Panc1 (cell line): ENCODE measurements at regions not wholly inside any gene's neighbourhood (a gene's known extent, or its start where the extent isn't known, plus 50 kb on each side); places are given as distances from the start of the nearest gene placed in this dataset.
A peak's percentile ranks its signal among the peaks of the same experiment; 100 is the strongest.

Source experiments
- ATAC-seq: fragments of 200-7000 bp; cut with Tn5 transposase; 2 replicates; pipeline ENCODE4 v1.9.1; 2020; ENCODE audit warnings: mild to moderate bottlenecking, moderate library complexity
- BruUV-seq: library from RNA; stranded (reverse); fragments of 400-500 nt; replicated peaks from 2 replicates; lab custom pipeline; 2021; lab: Mats Ljungman, UMichigan
- CTCF ChIA-PET: fragments of 300-600 bp; sonication (Branson Sonifier 250); formaldehyde crosslinking; loops from one replicate; lab custom pipeline; 2022; ENCODE audit warnings: antibody characterized with exemption; lab: Charles Lee
- POLR2A ChIA-PET: fragments of 300-600 bp; sonication (Branson Sonifier 250); formaldehyde crosslinking; loops from one replicate; lab custom pipeline; 2022; ENCODE audit warnings: antibody characterized with exemption; lab: Charles Lee
- DNase-seq: peaks from one replicate; pipeline ENCODE4 v3.0.0-alpha.2; 2010; ENCODE audit warnings: low read depth, low spot score
- H3K27ac ChIP-seq: 2 replicates; pipeline ENCODE4 v1.5.1; 2011; ENCODE audit warnings: mild to moderate bottlenecking, low read length, inconsistent platforms
- H3K27me3 ChIP-seq: fragments of 200-500 bp; sonication (Bioruptor generic); 2 replicates; pipeline ENCODE4 v1.6.0; 2014; ENCODE audit warnings: low read length, inconsistent platforms; ENCODE audit not compliant: control insufficient read depth, insufficient read depth
- H3K36me3 ChIP-seq: fragments of 200-500 bp; sonication (Bioruptor generic); 2 replicates; pipeline ENCODE4 v1.5.1; 2014; ENCODE audit warnings: inconsistent platforms, mild to moderate bottlenecking, low read length, moderate library complexity; ENCODE audit not compliant: control insufficient read depth, insufficient read depth
- H3K4me1 ChIP-seq: 2 replicates; pipeline ENCODE4 v1.5.1; 2011; ENCODE audit warnings: inconsistent platforms, mild to moderate bottlenecking, low read length, moderate library complexity; ENCODE audit not compliant: control insufficient read depth, insufficient read depth
- H3K4me3 ChIP-seq, 2 experiments: 2 replicates each; pipeline ENCODE4 v1.5.1; 2011 to 2012; ENCODE audit warnings: low read depth in 2 of 2, low read length in 2 of 2, mild to moderate bottlenecking in 2 of 2, inconsistent platforms in 1 of 2, moderate library complexity in 1 of 2
- H3K9me3 ChIP-seq: fragments of 200-500 bp; sonication (Bioruptor generic); 2 replicates; pipeline ENCODE4 v1.5.1; 2014; ENCODE audit warnings: low read depth, mild to moderate bottlenecking, inconsistent platforms, low read length, moderate library complexity; ENCODE audit not compliant: control insufficient read depth, insufficient read depth
- POLR2AphosphoS5 ChIP-seq: IDR thresholded peaks from 2 replicates; pipeline ENCODE4 v1.6.1; 2012; ENCODE audit warnings: mild to moderate bottlenecking, low read depth, low read length, moderate library complexity
- SIN3A ChIP-seq: IDR thresholded peaks from 2 replicates; pipeline ENCODE4 v1.6.1; 2012; ENCODE audit warnings: low read depth, mild to moderate bottlenecking, low read length, moderate library complexity, borderline replicate concordance; ENCODE audit not compliant: insufficient read depth
- TCF7L2 ChIP-seq: IDR thresholded peaks from 2 replicates; pipeline ENCODE4 v1.6.1; 2011; ENCODE audit warnings: mild to moderate bottlenecking, low read depth, low read length, inconsistent platforms
- in situ Hi-C: cut with HindIII; loops from 2 replicates; pipeline ENCODE4 v1.10.0; 2016; ENCODE audit warnings: low sequenced_read_pairs, low pct_unique_long_range_greater_than_20kb
- intact Hi-C: fragments of 100-400 bp; cut with micrococcal nuclease; formaldehyde crosslinking; loops from one replicate; pipeline ENCODE4 v1.10.0; 2022; ENCODE audit not compliant: unreplicated experiment
- TF ChIP-seq, protein P1 (sequence below): fragments of 450-650 bp; IDR thresholded peaks from 2 replicates; pipeline ENCODE4 v1.5.1; 2017; ENCODE audit warnings: mild to moderate bottlenecking
- TF ChIP-seq, protein P2 (sequence below), 2 experiments: IDR thresholded peaks; 2 replicates each; pipeline ENCODE4 v1.6.1; 2011 to 2012; ENCODE audit warnings: low read depth in 2 of 2, control low read depth in 1 of 2, low read length in 1 of 2, mild to moderate bottlenecking in 1 of 2, moderate library complexity in 1 of 2; ENCODE audit not compliant: insufficient read depth in 1 of 2

GRCh38 chr1:195594322-195594721 lies 1013.9 kb downstream of the KCNT2 start:
- no peaks in the 10 kb centered on the region for H3K36me3 ChIP-seq
- no TSS peak for BruUV-seq
- ATAC-seq (no peak), DNase-seq (no peak)
- CTCF ChIA-PET, result no interaction called here
- H3K4me1 ChIP-seq, result no peaks in the 10 kb centered on the region; the same call in 1 of the 2 replicates
- POLR2A ChIA-PET, result interaction anchor here (0.6 to 0.7 kb wide), 2 partner anchors 754 to 1015 kb away, joined by 4 to 6 read pairs; no protein-coding TSS in a partner anchor
- no peak overlapping the region for H3K4me3 ChIP-seq
- H3K9me3 ChIP-seq, result no peaks in the 10 kb centered on the region
- H3K27ac ChIP-seq, result no peak overlapping the region
- intact Hi-C loops, result no loop called here
- TF ChIP-seq POLR2AphosphoS5 (no peak), SIN3A (no peak), TCF7L2 (no peak)
- TF ChIP-seq, protein P1, sequence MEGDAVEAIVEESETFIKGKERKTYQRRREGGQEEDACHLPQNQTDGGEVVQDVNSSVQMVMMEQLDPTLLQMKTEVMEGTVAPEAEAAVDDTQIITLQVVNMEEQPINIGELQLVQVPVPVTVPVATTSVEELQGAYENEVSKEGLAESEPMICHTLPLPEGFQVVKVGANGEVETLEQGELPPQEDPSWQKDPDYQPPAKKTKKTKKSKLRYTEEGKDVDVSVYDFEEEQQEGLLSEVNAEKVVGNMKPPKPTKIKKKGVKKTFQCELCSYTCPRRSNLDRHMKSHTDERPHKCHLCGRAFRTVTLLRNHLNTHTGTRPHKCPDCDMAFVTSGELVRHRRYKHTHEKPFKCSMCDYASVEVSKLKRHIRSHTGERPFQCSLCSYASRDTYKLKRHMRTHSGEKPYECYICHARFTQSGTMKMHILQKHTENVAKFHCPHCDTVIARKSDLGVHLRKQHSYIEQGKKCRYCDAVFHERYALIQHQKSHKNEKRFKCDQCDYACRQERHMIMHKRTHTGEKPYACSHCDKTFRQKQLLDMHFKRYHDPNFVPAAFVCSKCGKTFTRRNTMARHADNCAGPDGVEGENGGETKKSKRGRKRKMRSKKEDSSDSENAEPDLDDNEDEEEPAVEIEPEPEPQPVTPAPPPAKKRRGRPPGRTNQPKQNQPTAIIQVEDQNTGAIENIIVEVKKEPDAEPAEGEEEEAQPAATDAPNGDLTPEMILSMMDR, result no peak
- TF ChIP-seq, protein P2, sequence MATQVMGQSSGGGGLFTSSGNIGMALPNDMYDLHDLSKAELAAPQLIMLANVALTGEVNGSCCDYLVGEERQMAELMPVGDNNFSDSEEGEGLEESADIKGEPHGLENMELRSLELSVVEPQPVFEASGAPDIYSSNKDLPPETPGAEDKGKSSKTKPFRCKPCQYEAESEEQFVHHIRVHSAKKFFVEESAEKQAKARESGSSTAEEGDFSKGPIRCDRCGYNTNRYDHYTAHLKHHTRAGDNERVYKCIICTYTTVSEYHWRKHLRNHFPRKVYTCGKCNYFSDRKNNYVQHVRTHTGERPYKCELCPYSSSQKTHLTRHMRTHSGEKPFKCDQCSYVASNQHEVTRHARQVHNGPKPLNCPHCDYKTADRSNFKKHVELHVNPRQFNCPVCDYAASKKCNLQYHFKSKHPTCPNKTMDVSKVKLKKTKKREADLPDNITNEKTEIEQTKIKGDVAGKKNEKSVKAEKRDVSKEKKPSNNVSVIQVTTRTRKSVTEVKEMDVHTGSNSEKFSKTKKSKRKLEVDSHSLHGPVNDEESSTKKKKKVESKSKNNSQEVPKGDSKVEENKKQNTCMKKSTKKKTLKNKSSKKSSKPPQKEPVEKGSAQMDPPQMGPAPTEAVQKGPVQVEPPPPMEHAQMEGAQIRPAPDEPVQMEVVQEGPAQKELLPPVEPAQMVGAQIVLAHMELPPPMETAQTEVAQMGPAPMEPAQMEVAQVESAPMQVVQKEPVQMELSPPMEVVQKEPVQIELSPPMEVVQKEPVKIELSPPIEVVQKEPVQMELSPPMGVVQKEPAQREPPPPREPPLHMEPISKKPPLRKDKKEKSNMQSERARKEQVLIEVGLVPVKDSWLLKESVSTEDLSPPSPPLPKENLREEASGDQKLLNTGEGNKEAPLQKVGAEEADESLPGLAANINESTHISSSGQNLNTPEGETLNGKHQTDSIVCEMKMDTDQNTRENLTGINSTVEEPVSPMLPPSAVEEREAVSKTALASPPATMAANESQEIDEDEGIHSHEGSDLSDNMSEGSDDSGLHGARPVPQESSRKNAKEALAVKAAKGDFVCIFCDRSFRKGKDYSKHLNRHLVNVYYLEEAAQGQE (IDR thresholded peaks at IDR 0.05; ENCODE audit: insufficient read depth in 1 of 2, low read depth in 2 of 2, low read length in 1 of 2), result no peak
- in situ Hi-C loops, result no loop called here
- H3K27me3 ChIP-seq, result no peaks in the 10 kb centered on the region

DNA sequence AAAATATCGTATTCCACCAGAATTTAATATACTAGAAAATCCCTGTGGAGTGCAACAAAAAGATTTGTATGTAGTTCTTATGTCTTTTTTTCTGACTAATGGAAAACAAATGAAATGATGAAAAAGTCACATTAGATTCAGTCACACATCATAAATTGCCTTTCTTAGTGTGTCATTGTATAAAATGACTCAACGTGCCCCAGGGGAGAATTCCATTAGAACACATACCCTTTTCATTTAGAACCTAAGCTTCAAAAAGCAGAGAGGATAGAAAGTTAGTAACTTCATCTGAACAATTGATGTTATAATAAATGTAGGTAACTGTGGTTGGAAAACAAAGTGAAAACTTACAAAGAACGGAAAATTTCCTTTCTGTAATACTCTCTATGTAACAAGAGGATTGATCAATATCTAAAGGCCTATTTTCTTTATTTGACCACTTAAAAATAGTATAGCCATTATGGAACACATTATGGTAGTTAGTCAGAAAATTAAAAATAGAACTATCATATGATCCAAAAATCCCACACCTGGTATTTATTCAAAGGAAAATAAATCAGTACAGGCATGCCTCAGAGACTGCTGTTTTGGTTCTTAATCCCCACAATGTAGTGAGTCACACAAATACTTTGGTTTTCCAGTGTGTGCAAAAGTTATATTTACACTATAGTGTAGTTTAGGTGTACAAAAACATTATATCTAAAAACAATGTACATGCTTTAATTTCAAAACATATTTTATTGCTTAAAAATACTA lies 1016.1 kb downstream of the KCNT2 start:
- DNase-seq, result peak; percentile 22
- peak; percentile 58; the same call in 1 of the 2 replicates for ATAC-seq
- no TSS peak for BruUV-seq
- ChIA-PET POLR2A (no interaction called here), CTCF (no interaction called here)
- H3K4me3 ChIP-seq, result no peak overlapping the region
- H3K9me3 ChIP-seq, result no peaks in the 10 kb centered on the region
- H3K27ac ChIP-seq, result no peak overlapping the region
- no peak for TF ChIP-seq TCF7L2
- no peak for TF ChIP-seq POLR2AphosphoS5
- TF ChIP-seq SIN3A, result no peak
- TF ChIP-seq, protein P1, result no peak
- TF ChIP-seq, protein P2 (IDR thresholded peaks at IDR 0.05; ENCODE audit: insufficient read depth in 1 of 2, low read depth in 2 of 2, low read length in 1 of 2), result no peak
- no peaks in the 10 kb centered on the region for H3K27me3 ChIP-seq
- in situ Hi-C loops, result no loop called here
- H3K4me1 ChIP-seq, result no peaks in the 10 kb centered on the region; the same call in 1 of the 2 replicates
- H3K36me3 ChIP-seq, result no peaks in the 10 kb centered on the region
- intact Hi-C loops, result no loop called here
